Lower lobe of right lung (tissue), 2 donors: ENCODE measurements at regions not wholly inside any gene's neighbourhood (a gene's known extent, or its start where the extent isn't known, plus 50 kb on each side); places are given as distances from the start of the nearest gene placed in this dataset.

Source experiments
- ATAC-seq, 2 donors: fragments of 200-7000 bp; cut with Tn5 transposase; one replicate each; pipeline ENCODE4 v1.9.1; 2020 to 2022; ENCODE audit warnings: mild to moderate bottlenecking in 2 of 2, moderate library complexity in 2 of 2
- DNase-seq: peaks from one replicate; pipeline ENCODE4 v3.0.0-alpha.2; 2020
- H3K27ac ChIP-seq: fragments of 200-600 bp; one replicate; pipeline ENCODE4 v1.8.0; 2022
- H3K27me3 ChIP-seq: fragments of 200-600 bp; one replicate; pipeline ENCODE4 v1.8.0; 2022; ENCODE audit warnings: low read depth
- H3K36me3 ChIP-seq: fragments of 200-600 bp; one replicate; pipeline ENCODE4 v1.8.0; 2022; ENCODE audit warnings: mild to moderate bottlenecking
- H3K4me1 ChIP-seq: fragments of 200-600 bp; one replicate; pipeline ENCODE4 v1.8.0; 2022
- H3K4me3 ChIP-seq: fragments of 200-600 bp; one replicate; pipeline ENCODE4 v1.8.0; 2022; ENCODE audit warnings: mild to moderate bottlenecking
- H3K9me3 ChIP-seq: fragments of 200-600 bp; one replicate; pipeline ENCODE4 v1.8.0; 2022
- intact Hi-C: fragments of 100-400 bp; cut with DNase I; formaldehyde crosslinking; loops from one replicate; pipeline ENCODE4 v1.11.0; 2022
- TF ChIP-seq, protein P1 (sequence below): fragments of 200-600 bp; IDR thresholded peaks from one replicate; pipeline ENCODE4 v1.8.0; 2022; ENCODE audit warnings: antibody characterized with exemption, mild to moderate bottlenecking
- donor health status: DM: no; HTN: yes; CAD: no; lungs with severe emphysema.

- no peaks in the 10 kb centered on the region for H3K27me3 ChIP-seq
- no peaks in the 10 kb centered on the region for H3K9me3 ChIP-seq
- H3K36me3 ChIP-seq = no peaks in the 10 kb centered on the region
- H3K27ac ChIP-seq = no peak overlapping the region
- DNase-seq = no peak
- H3K4me3 ChIP-seq = no peak overlapping the region
- H3K4me1 ChIP-seq = peaks cover 50% of the 10 kb centered on the region
- TF ChIP-seq, protein P1, sequence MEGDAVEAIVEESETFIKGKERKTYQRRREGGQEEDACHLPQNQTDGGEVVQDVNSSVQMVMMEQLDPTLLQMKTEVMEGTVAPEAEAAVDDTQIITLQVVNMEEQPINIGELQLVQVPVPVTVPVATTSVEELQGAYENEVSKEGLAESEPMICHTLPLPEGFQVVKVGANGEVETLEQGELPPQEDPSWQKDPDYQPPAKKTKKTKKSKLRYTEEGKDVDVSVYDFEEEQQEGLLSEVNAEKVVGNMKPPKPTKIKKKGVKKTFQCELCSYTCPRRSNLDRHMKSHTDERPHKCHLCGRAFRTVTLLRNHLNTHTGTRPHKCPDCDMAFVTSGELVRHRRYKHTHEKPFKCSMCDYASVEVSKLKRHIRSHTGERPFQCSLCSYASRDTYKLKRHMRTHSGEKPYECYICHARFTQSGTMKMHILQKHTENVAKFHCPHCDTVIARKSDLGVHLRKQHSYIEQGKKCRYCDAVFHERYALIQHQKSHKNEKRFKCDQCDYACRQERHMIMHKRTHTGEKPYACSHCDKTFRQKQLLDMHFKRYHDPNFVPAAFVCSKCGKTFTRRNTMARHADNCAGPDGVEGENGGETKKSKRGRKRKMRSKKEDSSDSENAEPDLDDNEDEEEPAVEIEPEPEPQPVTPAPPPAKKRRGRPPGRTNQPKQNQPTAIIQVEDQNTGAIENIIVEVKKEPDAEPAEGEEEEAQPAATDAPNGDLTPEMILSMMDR = no peak
- ATAC-seq = no peak
- intact Hi-C loops = no loop called here
Measured at GRCh38 chr19:46955813-46956371, 63.7 kb upstream of the NPAS1 start.

DNA sequence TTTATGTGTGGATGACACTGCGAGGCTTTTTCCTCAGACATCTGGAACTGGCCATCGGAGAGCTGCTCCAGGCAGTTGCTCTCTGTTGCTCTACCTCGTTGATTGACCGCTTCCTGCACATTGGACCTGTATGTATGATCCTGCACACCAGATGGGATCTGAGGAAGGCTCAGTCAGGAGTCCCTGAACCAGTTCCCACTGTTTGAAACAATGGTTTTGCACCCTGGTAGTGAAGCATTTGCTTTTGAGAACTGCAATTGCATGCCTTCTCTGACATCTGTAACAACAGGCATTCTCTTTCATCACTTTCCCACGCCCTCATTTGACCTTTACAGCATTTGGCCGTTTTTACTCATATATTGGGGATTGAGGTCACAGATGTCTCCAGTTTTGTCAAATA, 61.1 kb upstream of the NPAS1 start:
- no peak overlapping the region for H3K4me3 ChIP-seq
- intact Hi-C loops = no loop called here
- TF ChIP-seq, protein P1 = no peak
- no peaks in the 10 kb centered on the region for H3K9me3 ChIP-seq
- peaks cover 31% of the 10 kb centered on the region for H3K4me1 ChIP-seq
- no peak for ATAC-seq
- H3K27ac ChIP-seq = no peak overlapping the region
- no peaks in the 10 kb centered on the region for H3K36me3 ChIP-seq
- no peak for DNase-seq
- no peaks in the 10 kb centered on the region for H3K27me3 ChIP-seq

DNA sequence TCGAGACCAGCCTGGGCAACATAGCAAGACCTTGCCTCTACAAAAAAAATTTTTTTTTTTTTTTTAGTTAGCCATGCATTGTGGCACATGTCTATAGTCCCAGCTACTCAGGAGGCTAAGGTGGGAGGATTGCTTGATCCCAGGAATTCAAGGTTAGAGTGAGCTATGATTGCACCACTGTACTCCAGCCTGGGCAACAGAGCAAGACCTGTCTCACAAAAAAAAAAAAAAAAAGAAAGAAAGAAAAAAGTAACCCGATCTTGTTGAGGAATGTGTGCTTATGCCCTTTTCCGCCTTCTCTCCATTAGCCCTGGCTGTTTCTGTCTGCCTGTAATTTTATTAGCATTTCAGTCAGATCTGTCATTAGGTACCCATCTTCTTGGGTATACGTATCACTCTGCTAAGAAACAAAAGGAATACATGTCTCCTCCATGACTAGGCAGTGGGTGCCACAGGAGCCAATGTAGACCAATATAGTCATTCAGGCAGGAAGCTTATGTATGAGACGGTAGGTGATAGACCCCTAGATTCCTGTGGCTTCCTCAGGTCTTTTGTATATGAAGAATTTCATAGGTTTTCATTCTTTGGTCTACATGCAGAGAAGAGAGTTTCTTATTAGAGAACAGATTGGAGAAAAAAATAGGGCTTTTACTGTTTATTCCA, 59.6 kb upstream of the NPAS1 start:
- ATAC-seq = no peak
- no peak overlapping the region for H3K4me3 ChIP-seq
- H3K4me1 ChIP-seq = peaks cover 16% of the 10 kb centered on the region
- H3K27me3 ChIP-seq = no peaks in the 10 kb centered on the region
- DNase-seq = no peak
- H3K27ac ChIP-seq = no peak overlapping the region
- intact Hi-C loops = no loop called here
- H3K9me3 ChIP-seq = no peaks in the 10 kb centered on the region
- no peaks in the 10 kb centered on the region for H3K36me3 ChIP-seq
- TF ChIP-seq, protein P1 = no peak

- Histone ChIP-seq H3K4me1 (peaks cover 10% of the 10 kb centered on the region), H3K27ac (no peak overlapping the region), H3K9me3 (no peaks in the 10 kb centered on the region), H3K36me3 (no peaks in the 10 kb centered on the region), H3K27me3 (no peaks in the 10 kb centered on the region), H3K4me3 (no peak overlapping the region)
- intact Hi-C loops = no loop called here
- TF ChIP-seq, protein P1 = no peak
- ATAC-seq (no peak), DNase-seq (no peak)
Measured at GRCh38 chr19:46962030-46962570, 57.5 kb upstream of the NPAS1 start.

DNA sequence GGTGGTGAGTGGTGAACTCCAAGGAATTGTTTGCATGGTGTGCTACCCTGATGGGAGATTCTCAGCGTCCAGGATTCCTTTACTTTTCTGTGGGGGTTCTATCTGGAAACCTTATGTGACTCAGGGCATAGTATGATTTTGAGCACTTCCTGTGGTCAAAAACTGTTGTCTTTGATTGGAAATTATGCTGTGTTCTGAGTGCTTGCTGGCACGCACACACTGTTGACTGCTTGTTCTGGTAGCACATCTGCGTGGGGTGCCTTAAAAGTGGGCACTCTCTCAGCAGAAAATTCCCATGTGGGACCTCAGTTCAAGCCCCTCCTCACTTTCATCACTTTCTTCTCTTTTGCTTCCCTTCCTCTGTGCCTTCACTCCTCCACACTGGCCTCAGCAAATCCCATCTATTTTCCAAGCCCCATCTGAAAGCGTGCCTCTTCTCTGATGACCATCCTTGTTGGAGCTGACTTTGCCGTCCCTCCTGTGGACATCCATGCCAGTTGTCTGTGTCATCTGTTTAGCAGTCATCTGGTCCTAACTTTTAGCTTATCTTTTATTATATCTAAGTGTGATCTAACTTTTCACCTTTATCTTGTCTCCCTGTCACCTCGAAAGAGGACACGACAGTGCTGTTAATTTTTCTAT, 56.4 kb upstream of the NPAS1 start:
- Histone ChIP-seq H3K27me3 (no peaks in the 10 kb centered on the region), H3K36me3 (no peaks in the 10 kb centered on the region), H3K27ac (no peak overlapping the region), H3K4me3 (no peak overlapping the region), H3K9me3 (no peaks in the 10 kb centered on the region), H3K4me1 (peaks cover 21% of the 10 kb centered on the region)
- TF ChIP-seq, protein P1 = no peak
- intact Hi-C loops = no loop called here
- DNase-seq = no peak
- ATAC-seq = no peak
